ENCODE measurements at regions not wholly inside any gene's neighbourhood (a gene's known extent, or its start where the extent isn't known, plus 50 kb on each side); places are given as distances from the start of the nearest gene placed in this dataset.

- DNase-seq = no peak
Observed at GRCh38 chrX:155682834-155683233, 70.1 kb upstream of the TMLHE start.

- DNase-seq = no peak
Observed at GRCh38 chrX:155679715-155680114, 67.0 kb upstream of the TMLHE start.

GRCh38 chrX:155673338-155673737, 60.6 kb upstream of the TMLHE start:
- no peak for DNase-seq

- no peak for DNase-seq
Observed at GRCh38 chrX:155666741-155667140, 54.0 kb upstream of the TMLHE start.
